Spinal cord (tissue), 9 donors: ENCODE measurements at regions not wholly inside any gene's neighbourhood (a gene's known extent, or its start where the extent isn't known, plus 50 kb on each side); places are given as distances from the start of the nearest gene placed in this dataset.

Source experiments
- DNase-seq, 6 donors: peaks; one replicate each; pipeline versions ENCODE4 v3.0.0 to v3.0.0-alpha.2; 2013 to 2015; ENCODE audit warnings: low spot score in 6 of 6, low read depth in 4 of 6
- H3K27ac ChIP-seq: one replicate; pipeline ENCODE4 v1.5.1; 2013; ENCODE audit warnings: low read depth, low read length, control low read depth
- H3K27me3 ChIP-seq: one replicate; pipeline ENCODE4 v1.6.1; 2013; ENCODE audit warnings: low read length; ENCODE audit not compliant: control insufficient read depth, insufficient read depth
- H3K36me3 ChIP-seq: one replicate; pipeline ENCODE4 v1.6.1; 2013; ENCODE audit warnings: low read length; ENCODE audit not compliant: control insufficient read depth, insufficient read depth
- H3K4me1 ChIP-seq: one replicate; pipeline ENCODE4 v1.6.1; 2013; ENCODE audit warnings: low read length; ENCODE audit not compliant: control insufficient read depth, insufficient read depth
- H3K4me3 ChIP-seq: one replicate; pipeline ENCODE4 v1.5.1; 2013; ENCODE audit warnings: low read depth, low read length, control low read depth
- H3K9me3 ChIP-seq: one replicate; pipeline ENCODE4 v1.6.1; 2013; ENCODE audit warnings: low read length; ENCODE audit not compliant: control insufficient read depth, insufficient read depth
- WGBS: methylation state at CpG from one replicate; pipeline ENCODE4 v1.1.5; 2013; ENCODE audit warnings: missing lambda C conversion rate; ENCODE audit not compliant: insufficient coverage; 5-methylcytosine and 5-hydroxymethylcytosine counted together
- donor health status: healthy.

- H3K9me3 ChIP-seq, result no peaks in the 10 kb centered on the region
- H3K27me3 ChIP-seq, result no peaks in the 10 kb centered on the region
- no peaks in the 10 kb centered on the region for H3K4me1 ChIP-seq
- 55% methylated on average over 3 of the region's 6 CpGs for WGBS
- H3K36me3 ChIP-seq, result no peaks in the 10 kb centered on the region
- H3K27ac ChIP-seq, result no peak overlapping the region
- no peak overlapping the region for H3K4me3 ChIP-seq
- DNase-seq, result no peak
Measured at GRCh38 chr5:52709167-52709925, 78.4 kb upstream of the ITGA1 start.

- WGBS, result 86% methylated on average over 1 of the region's 2 CpGs
- no peak overlapping the region for H3K27ac ChIP-seq
- DNase-seq, result no peak
Measured at GRCh38 chr5:52710310-52710971, 77.3 kb upstream of the ITGA1 start.

GRCh38 chr5:52710972-52711596 is 76.6 kb upstream of the ITGA1 start:
- Histone ChIP-seq H3K9me3 (no peaks in the 10 kb centered on the region), H3K4me1 (no peaks in the 10 kb centered on the region), H3K4me3 (no peak overlapping the region), H3K27ac (no peak overlapping the region), H3K27me3 (no peaks in the 10 kb centered on the region), H3K36me3 (no peaks in the 10 kb centered on the region)
- no peak for DNase-seq
- WGBS, result 88% methylated on average over 1 of the region's 2 CpGs

More at GRCh38 chr5:52710310-52710971, 77.3 kb upstream of the ITGA1 start:
- H3K27me3 ChIP-seq, result no peaks in the 10 kb centered on the region
- H3K4me1 ChIP-seq, result no peaks in the 10 kb centered on the region
- H3K36me3 ChIP-seq, result no peaks in the 10 kb centered on the region
- H3K4me3 ChIP-seq, result no peak overlapping the region
- H3K9me3 ChIP-seq, result no peaks in the 10 kb centered on the region

- Histone ChIP-seq H3K4me3 (no peak overlapping the region), H3K4me1 (no peaks in the 10 kb centered on the region), H3K27ac (no peak overlapping the region), H3K27me3 (no peaks in the 10 kb centered on the region), H3K36me3 (no peaks in the 10 kb centered on the region), H3K9me3 (peaks cover 1% of the 10 kb centered on the region)
- DNase-seq, result no peak
- WGBS, result no CpG with 5 or more reads among the region's 2 CpGs
Measured at GRCh38 chr5:52712354-52712753, 75.4 kb upstream of the ITGA1 start.

GRCh38 chr5:52725065-52725746 is 62.5 kb upstream of the ITGA1 start:
- H3K9me3 ChIP-seq, result no peaks in the 10 kb centered on the region
- no peak overlapping the region for H3K27ac ChIP-seq

GRCh38 chr5:52725808-52726207 is 61.9 kb upstream of the ITGA1 start:
- Histone ChIP-seq H3K27me3 (no peaks in the 10 kb centered on the region), H3K4me3 (no peak overlapping the region), H3K36me3 (no peaks in the 10 kb centered on the region), H3K27ac (no peak overlapping the region), H3K9me3 (no peaks in the 10 kb centered on the region), H3K4me1 (no peaks in the 10 kb centered on the region)
- WGBS, result 33% methylated on average over 1 of the region's 3 CpGs
- DNase-seq, result peak in 1 of 6 donors; percentile 4

More at GRCh38 chr5:52725065-52725746, 62.5 kb upstream of the ITGA1 start:
- no peak overlapping the region for H3K4me3 ChIP-seq
- WGBS, result 40% methylated on average over 1 of the region's 6 CpGs
- no peaks in the 10 kb centered on the region for H3K4me1 ChIP-seq
- H3K36me3 ChIP-seq, result no peaks in the 10 kb centered on the region
- DNase-seq, result no peak
- H3K27me3 ChIP-seq, result no peaks in the 10 kb centered on the region

- H3K9me3 ChIP-seq, result no peaks in the 10 kb centered on the region
- no peaks in the 10 kb centered on the region for H3K4me1 ChIP-seq
- no peak for DNase-seq
- H3K4me3 ChIP-seq, result no peak overlapping the region
- no peak overlapping the region for H3K27ac ChIP-seq
- H3K36me3 ChIP-seq, result no peaks in the 10 kb centered on the region
- H3K27me3 ChIP-seq, result no peaks in the 10 kb centered on the region
Measured at GRCh38 chr5:52727020-52727419, 60.7 kb upstream of the ITGA1 start.

- Histone ChIP-seq H3K27ac (no peak overlapping the region), H3K36me3 (no peaks in the 10 kb centered on the region), H3K4me1 (no peaks in the 10 kb centered on the region), H3K4me3 (no peak overlapping the region), H3K27me3 (no peaks in the 10 kb centered on the region), H3K9me3 (no peaks in the 10 kb centered on the region)
- WGBS, result 74% methylated on average over 5 of the region's 6 CpGs
- no peak for DNase-seq
Measured at GRCh38 chr5:52727576-52727975, 60.1 kb upstream of the ITGA1 start.

- Histone ChIP-seq H3K36me3 (no peaks in the 10 kb centered on the region), H3K4me1 (no peaks in the 10 kb centered on the region), H3K27ac (no peak overlapping the region), H3K9me3 (no peaks in the 10 kb centered on the region), H3K27me3 (no peaks in the 10 kb centered on the region), H3K4me3 (no peak overlapping the region)
- no peak for DNase-seq
- WGBS, result no CpG with 5 or more reads among the region's 3 CpGs
Measured at GRCh38 chr5:52728224-52728623, 59.5 kb upstream of the ITGA1 start.
